Activated naive CD8-positive, alpha-beta T cell treated with anti-CD3 and anti-CD28 coated beads for 36 hours (primary cell): ENCODE measurements at regions not wholly inside any gene's neighbourhood (a gene's known extent, or its start where the extent isn't known, plus 50 kb on each side); places are given as distances from the start of the nearest gene placed in this dataset.

Experiments used
- DNase-seq: peaks from one replicate; pipeline ENCODE4 v3.0.0; 2021
- H3K27ac Mint-ChIP-seq: one replicate; pipeline ENCODE4 v1.8.0; 2022; ENCODE audit warnings: mild to moderate bottlenecking, moderate library complexity, mixed read lengths
- H3K27me3 Mint-ChIP-seq: one replicate; pipeline ENCODE4 v1.8.0; 2022; ENCODE audit warnings: mild to moderate bottlenecking, mixed read lengths
- H3K36me3 Mint-ChIP-seq: one replicate; pipeline ENCODE4 v1.8.0; 2021; ENCODE audit warnings: mild to moderate bottlenecking, mixed read lengths
- H3K4me1 Mint-ChIP-seq: one replicate; pipeline ENCODE4 v1.8.0; 2021; ENCODE audit warnings: mixed read lengths
- H3K4me3 Mint-ChIP-seq: one replicate; pipeline ENCODE4 v1.8.0; 2022; ENCODE audit warnings: mild to moderate bottlenecking, moderate library complexity, mixed read lengths
- H3K9me3 Mint-ChIP-seq: one replicate; pipeline ENCODE4 v1.8.0; 2022; ENCODE audit warnings: mixed read lengths

DNA sequence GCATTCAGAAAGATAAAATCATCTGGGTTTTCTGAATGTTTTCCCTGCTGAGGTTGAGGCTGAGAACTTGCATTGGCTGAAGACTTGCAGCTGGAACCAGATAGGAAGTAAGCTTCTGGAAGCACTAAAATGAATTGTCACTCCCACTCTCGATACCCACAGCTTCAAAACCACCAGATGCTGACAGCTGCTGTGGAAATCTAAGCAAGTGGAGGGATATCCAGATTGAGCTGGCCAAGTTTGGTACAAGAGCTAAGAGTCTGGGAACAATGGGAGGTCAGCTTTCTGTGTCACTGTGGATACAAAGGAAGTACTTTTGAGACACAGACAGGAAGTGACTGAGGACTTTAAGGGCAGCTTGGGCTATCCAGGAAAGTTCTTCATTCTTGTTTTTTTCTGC, 51.3 kb upstream of the CD44 start:
- H3K4me1 Mint-ChIP-seq, result peaks cover 69% of the 10 kb centered on the region
- H3K9me3 Mint-ChIP-seq, result peaks cover 3% of the 10 kb centered on the region
- no peak for DNase-seq

GRCh38 chr11:35088226-35088625, 50.7 kb upstream of the CD44 start:
- peaks cover 63% of the 10 kb centered on the region for H3K4me1 Mint-ChIP-seq
- H3K36me3 Mint-ChIP-seq, result peaks cover 4% of the 10 kb centered on the region
- peak overlapping the region; percentile 47 for H3K27ac Mint-ChIP-seq
- DNase-seq, result no peak
- no peak overlapping the region for H3K4me3 Mint-ChIP-seq
- no peaks in the 10 kb centered on the region for H3K27me3 Mint-ChIP-seq
- peaks cover 3% of the 10 kb centered on the region for H3K9me3 Mint-ChIP-seq

More for the DNA sequence above, 51.3 kb upstream of the CD44 start:
- no peak overlapping the region for H3K4me3 Mint-ChIP-seq
- peak overlapping the region; percentile 47 for H3K27ac Mint-ChIP-seq
- peaks cover 3% of the 10 kb centered on the region for H3K36me3 Mint-ChIP-seq
- H3K27me3 Mint-ChIP-seq, result no peaks in the 10 kb centered on the region

DNA sequence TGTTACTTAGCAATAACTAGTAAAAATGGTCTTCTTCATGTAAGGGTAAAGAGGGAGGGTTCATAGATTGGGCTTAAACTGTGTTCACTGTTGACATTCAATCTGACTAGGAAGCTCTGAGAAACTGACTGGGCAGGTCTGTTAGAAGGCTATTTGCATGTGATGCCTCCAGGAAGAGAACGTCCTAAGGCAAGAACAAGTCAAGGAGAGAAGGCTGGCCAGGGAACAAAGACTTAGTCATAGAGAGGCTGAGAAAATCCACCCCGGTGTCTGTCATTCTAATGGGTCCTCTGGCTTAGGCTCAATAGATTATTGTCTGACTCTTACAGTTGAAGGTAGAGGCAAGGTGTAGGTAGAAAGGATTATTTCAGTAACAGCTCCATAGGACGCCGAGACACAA, 50.3 kb upstream of the CD44 start:
- Mint-ChIP-seq H3K4me1 (peaks cover 59% of the 10 kb centered on the region), H3K9me3 (peaks cover 3% of the 10 kb centered on the region), H3K27ac (no peak overlapping the region), H3K36me3 (peaks cover 5% of the 10 kb centered on the region), H3K4me3 (no peak overlapping the region), H3K27me3 (no peaks in the 10 kb centered on the region)
- no peak for DNase-seq
